ENCODE measurements at regions not wholly inside any gene's neighbourhood (a gene's known extent, or its start where the extent isn't known, plus 50 kb on each side); places are given as distances from the start of the nearest gene placed in this dataset.

GRCh38 chr3:194741916-194742315 is 56.2 kb downstream of the FAM43A start:
- Histone ChIP-seq H4K20me1 (ENCODE audit: insufficient read depth, low read length) (no peaks in the 10 kb centered on the region), H2AFZ (ENCODE audit: low read length) (no peak overlapping the region), H3K27ac (ENCODE audit: low read depth, low read length) (no peak overlapping the region), H3K27me3 (ENCODE audit: insufficient read depth, low read length) (peaks cover 21% of the 10 kb centered on the region), H3K4me2 (ENCODE audit: insufficient read depth, low read length) (no peak overlapping the region), H3K9me3 (ENCODE audit: low read depth, low read length) (no peaks in the 10 kb centered on the region), H3K4me1 (ENCODE audit: insufficient read depth, low read length) (peaks cover 8% of the 10 kb centered on the region), H3K36me3 (ENCODE audit: insufficient read depth, low read length) (no peaks in the 10 kb centered on the region), H3K79me2 (ENCODE audit: insufficient read depth, low read length) (no peaks in the 10 kb centered on the region), H3K4me3 (ENCODE audit: insufficient read depth, low read length) (no peak overlapping the region)
- DNase-seq (ENCODE audit: insufficient read length, low spot score, missing footprints): no peak
- TF ChIP-seq CTCF (IDR thresholded peaks at IDR 0.05; ENCODE audit: extremely low read depth, low read depth, low read length): no peak

GRCh38 chr3:194744826-194745225 is 59.1 kb downstream of the FAM43A start:
- TF ChIP-seq CTCF (IDR thresholded peaks at IDR 0.05; ENCODE audit: extremely low read depth, low read depth, low read length): no peak
- no peak for DNase-seq (ENCODE audit: insufficient read length, low spot score, missing footprints)
- Histone ChIP-seq H3K4me1 (ENCODE audit: insufficient read depth, low read length) (no peaks in the 10 kb centered on the region), H3K79me2 (ENCODE audit: insufficient read depth, low read length) (no peaks in the 10 kb centered on the region), H3K4me2 (ENCODE audit: insufficient read depth, low read length) (no peak overlapping the region), H3K27ac (ENCODE audit: low read depth, low read length) (no peak overlapping the region), H2AFZ (ENCODE audit: low read length) (no peak overlapping the region), H3K27me3 (ENCODE audit: insufficient read depth, low read length) (peaks cover 18% of the 10 kb centered on the region), H4K20me1 (ENCODE audit: insufficient read depth, low read length) (no peaks in the 10 kb centered on the region), H3K9me3 (ENCODE audit: low read depth, low read length) (no peaks in the 10 kb centered on the region), H3K4me3 (ENCODE audit: insufficient read depth, low read length) (no peak overlapping the region), H3K36me3 (ENCODE audit: insufficient read depth, low read length) (no peaks in the 10 kb centered on the region)

DNA sequence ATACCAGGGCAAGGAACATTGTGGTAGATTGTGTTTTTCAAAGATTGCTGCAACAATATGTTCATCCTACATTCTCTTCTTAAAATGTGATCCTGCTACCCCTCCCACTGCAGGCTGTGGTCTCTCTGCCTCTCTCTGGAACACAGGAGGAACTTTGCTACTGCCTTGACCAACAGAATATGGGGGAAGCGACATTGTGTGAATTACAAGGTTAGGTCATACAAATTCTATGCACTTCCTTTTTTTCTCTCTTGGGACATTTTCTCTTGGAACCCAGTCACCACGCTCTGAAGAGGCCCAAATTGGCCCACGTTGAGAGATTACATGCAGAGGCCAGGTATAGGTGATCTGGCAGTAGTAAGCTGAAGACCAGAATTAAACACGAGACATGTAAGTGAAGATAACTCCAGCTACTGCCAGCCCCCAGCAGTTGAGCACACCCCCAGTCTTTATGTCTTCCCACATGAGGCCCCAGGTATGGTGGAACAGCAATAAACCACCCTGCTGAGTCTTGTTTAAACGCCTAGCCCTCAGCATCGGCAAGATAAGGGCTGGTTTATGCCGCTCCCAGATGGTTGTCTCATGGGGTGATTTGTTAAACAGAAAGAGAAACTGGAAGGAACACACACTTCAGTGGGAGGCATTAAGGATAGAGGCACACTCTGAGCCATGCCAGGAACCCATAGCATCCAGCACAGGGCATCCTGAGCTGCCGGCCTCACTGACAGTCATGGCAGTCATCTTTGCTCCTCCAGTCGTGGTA is 59.9 kb downstream of the FAM43A start:
- no peak overlapping the region for H2AFZ ChIP-seq (ENCODE audit: low read length)
- H3K9me3 ChIP-seq (ENCODE audit: low read depth, low read length): no peaks in the 10 kb centered on the region
- no peak for DNase-seq (ENCODE audit: insufficient read length, low spot score, missing footprints)
- H3K4me1 ChIP-seq (ENCODE audit: insufficient read depth, low read length): no peaks in the 10 kb centered on the region
- H3K27me3 ChIP-seq (ENCODE audit: insufficient read depth, low read length): peaks cover 25% of the 10 kb centered on the region
- TF ChIP-seq CTCF (IDR thresholded peaks at IDR 0.05; ENCODE audit: extremely low read depth, low read depth, low read length): no peak
- no peaks in the 10 kb centered on the region for H3K36me3 ChIP-seq (ENCODE audit: insufficient read depth, low read length)
- H3K79me2 ChIP-seq (ENCODE audit: insufficient read depth, low read length): no peaks in the 10 kb centered on the region
- H3K27ac ChIP-seq (ENCODE audit: low read depth, low read length): no peak overlapping the region
- H3K4me3 ChIP-seq (ENCODE audit: insufficient read depth, low read length): no peak overlapping the region
- H3K4me2 ChIP-seq (ENCODE audit: insufficient read depth, low read length): no peak overlapping the region
- no peaks in the 10 kb centered on the region for H4K20me1 ChIP-seq (ENCODE audit: insufficient read depth, low read length)

- H3K27me3 ChIP-seq (ENCODE audit: insufficient read depth, low read length): peaks cover 30% of the 10 kb centered on the region
- no peak overlapping the region for H3K4me3 ChIP-seq (ENCODE audit: insufficient read depth, low read length)
Observed at GRCh38 chr3:194748225-194748624, 62.5 kb downstream of the FAM43A start.

More at GRCh38 chr3:194748225-194748624, 62.5 kb downstream of the FAM43A start:
- Histone ChIP-seq H3K79me2 (ENCODE audit: insufficient read depth, low read length) (no peaks in the 10 kb centered on the region), H3K27ac (ENCODE audit: low read depth, low read length) (no peak overlapping the region), H3K36me3 (ENCODE audit: insufficient read depth, low read length) (no peaks in the 10 kb centered on the region), H3K4me2 (ENCODE audit: insufficient read depth, low read length) (no peak overlapping the region), H4K20me1 (ENCODE audit: insufficient read depth, low read length) (no peaks in the 10 kb centered on the region), H2AFZ (ENCODE audit: low read length) (no peak overlapping the region), H3K4me1 (ENCODE audit: insufficient read depth, low read length) (no peaks in the 10 kb centered on the region), H3K9me3 (ENCODE audit: low read depth, low read length) (no peaks in the 10 kb centered on the region)
- no peak for TF ChIP-seq CTCF (IDR thresholded peaks at IDR 0.05; ENCODE audit: extremely low read depth, low read depth, low read length)
- no peak for DNase-seq (ENCODE audit: insufficient read length, low spot score, missing footprints)
